ENCODE measurements at regions not wholly inside any gene's neighbourhood (a gene's known extent, or its start where the extent isn't known, plus 50 kb on each side); places are given as distances from the start of the nearest gene placed in this dataset.
"Not testable (repeated sequence)": the region's sequence is repeated elsewhere in the genome, so short reads cannot be mapped to it uniquely, and the experiment has no call there.

DNA sequence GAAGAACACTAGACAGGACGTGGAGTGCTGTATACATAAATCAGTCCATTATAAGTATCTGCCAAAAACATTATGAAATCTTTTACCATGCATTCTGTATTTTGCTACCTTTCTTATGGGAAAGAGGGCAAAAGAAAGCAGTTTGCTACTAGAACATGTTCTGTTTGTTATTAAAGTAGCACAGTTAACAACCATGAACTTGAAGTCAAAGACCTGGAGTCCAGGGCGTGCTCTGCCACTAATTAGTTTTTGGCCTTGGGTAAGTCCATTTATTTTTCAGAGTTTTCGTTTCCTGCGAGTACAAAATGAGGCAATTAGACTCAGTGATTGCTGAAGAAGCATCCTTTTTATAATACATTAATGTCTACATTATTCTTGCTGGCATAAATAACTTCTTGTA, 143.3 kb upstream of the AGTR1 start:
- intact Hi-C loops (cut with micrococcal nuclease): no loop called here
- no peaks in the 10 kb centered on the region for H3K36me3 Mint-ChIP-seq (ENCODE audit: low read depth)
- no peak overlapping the region for H3K27ac Mint-ChIP-seq

DNA sequence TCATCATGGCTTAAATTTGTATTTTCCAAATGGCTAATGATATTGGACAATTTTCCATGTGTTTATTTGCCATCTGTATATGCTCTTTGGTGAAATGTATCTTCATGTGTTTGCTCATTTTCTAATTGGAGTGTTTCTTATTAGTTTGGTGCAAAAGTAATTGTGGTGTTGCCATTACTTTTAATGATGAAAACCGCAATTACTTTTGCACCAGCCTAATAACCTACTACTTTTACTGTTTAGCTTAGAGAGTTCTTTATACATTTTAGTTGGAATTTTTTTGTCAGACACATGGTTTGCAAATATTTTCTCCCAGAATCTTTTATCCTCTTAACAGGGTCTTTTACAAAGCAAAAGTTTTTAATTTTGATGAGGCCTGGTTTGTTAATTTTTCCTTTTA, 141.0 kb upstream of the AGTR1 start:
- no peak for DNase-seq (ENCODE audit: low spot score)
- Mint-ChIP-seq H3K9me3 (peaks cover 18% of the 10 kb centered on the region), H3K4me3 (ENCODE audit: low read depth) (no peak overlapping the region), H3K36me3 (ENCODE audit: low read depth) (no peaks in the 10 kb centered on the region), H3K4me1 (ENCODE audit: low read depth) (no peaks in the 10 kb centered on the region), H3K27me3 (ENCODE audit: low read depth) (no peaks in the 10 kb centered on the region), H3K27ac (no peak overlapping the region)
- intact Hi-C loops (cut with micrococcal nuclease): no loop called here

More for the DNA sequence above, 143.3 kb upstream of the AGTR1 start:
- no peaks in the 10 kb centered on the region for H3K4me1 Mint-ChIP-seq (ENCODE audit: low read depth)
- H3K27me3 Mint-ChIP-seq (ENCODE audit: low read depth): no peaks in the 10 kb centered on the region
- H3K4me3 Mint-ChIP-seq (ENCODE audit: low read depth): no peak overlapping the region
- no peak for DNase-seq (ENCODE audit: low spot score)
- peaks cover 13% of the 10 kb centered on the region for H3K9me3 Mint-ChIP-seq

DNA sequence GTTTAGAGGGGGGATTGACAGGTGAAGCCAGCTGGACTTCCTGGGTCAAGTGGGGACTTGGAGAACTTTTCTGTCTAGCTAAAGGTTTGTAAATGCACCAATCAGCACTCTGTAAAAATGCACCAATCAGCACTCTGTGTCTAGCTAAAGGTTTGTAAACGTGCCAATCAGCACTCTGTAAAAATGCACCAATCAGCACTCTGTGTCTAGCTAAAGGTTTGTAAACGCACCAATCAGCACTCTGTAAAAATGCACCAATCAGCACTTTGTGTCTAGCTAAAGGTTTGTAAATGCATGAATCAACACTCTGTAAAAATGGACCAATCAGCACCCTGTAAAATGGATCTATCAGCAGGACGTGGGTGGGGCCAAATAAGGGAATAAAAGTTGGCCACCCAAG, 120.1 kb upstream of the AGTR1 start:
- intact Hi-C loops (cut with micrococcal nuclease); DNase-seq (ENCODE audit: low spot score); H3K9me3 Mint-ChIP-seq: not testable (repeated sequence)

DNA sequence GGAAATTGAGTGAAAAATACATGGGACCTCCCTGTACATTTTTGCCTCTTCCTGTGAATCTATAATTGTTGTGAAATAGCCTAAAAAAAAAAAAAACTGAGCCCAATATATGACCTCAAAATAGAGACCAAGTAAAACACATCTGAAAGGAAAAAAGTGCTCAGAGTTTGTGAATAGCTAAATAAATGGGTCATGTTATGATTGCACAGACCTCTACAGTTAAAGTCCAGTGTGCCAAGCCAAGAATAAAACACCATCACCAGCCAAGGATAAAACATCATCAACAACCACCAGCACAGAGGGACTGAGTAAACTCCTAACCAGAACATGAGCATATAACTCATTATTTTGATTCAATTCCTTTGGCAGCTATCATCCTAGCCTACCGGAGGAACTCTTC, 115.6 kb upstream of the AGTR1 start:
- H3K4me3 Mint-ChIP-seq (ENCODE audit: low read depth): no peak overlapping the region
- DNase-seq (ENCODE audit: low spot score): no peak
- no peaks in the 10 kb centered on the region for H3K36me3 Mint-ChIP-seq (ENCODE audit: low read depth)
- no peaks in the 10 kb centered on the region for H3K27me3 Mint-ChIP-seq (ENCODE audit: low read depth)
- intact Hi-C loops (cut with micrococcal nuclease): no loop called here
- H3K9me3 Mint-ChIP-seq: peaks cover 4% of the 10 kb centered on the region
- H3K4me1 Mint-ChIP-seq (ENCODE audit: low read depth): no peaks in the 10 kb centered on the region
- no peak overlapping the region for H3K27ac Mint-ChIP-seq

More for the DNA sequence above, 120.1 kb upstream of the AGTR1 start:
- not testable (repeated sequence) for H3K4me1 Mint-ChIP-seq (ENCODE audit: low read depth); H3K27me3 Mint-ChIP-seq (ENCODE audit: low read depth); H3K36me3 Mint-ChIP-seq (ENCODE audit: low read depth); H3K27ac Mint-ChIP-seq; H3K4me3 Mint-ChIP-seq (ENCODE audit: low read depth)

DNA sequence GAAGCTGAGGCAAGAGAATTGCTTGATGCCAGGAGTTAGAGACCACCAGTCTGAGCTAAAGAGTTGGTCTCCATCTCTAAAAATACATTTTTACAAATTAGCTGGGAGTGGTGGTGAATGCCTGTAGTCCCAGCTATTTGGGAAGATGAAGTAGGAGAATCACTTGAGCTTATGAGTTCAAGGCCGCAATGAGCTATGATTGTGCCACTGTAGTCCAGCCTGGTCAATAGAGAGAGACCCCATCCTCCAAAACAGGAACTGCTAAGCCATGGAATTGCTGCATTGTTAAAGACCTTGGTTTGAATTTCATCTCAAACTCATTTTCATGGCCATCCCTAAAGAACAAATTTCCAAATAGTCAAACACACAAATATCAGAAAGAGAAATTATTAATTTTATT, 113.9 kb upstream of the AGTR1 start:
- Mint-ChIP-seq H3K27me3 (ENCODE audit: low read depth) (no peaks in the 10 kb centered on the region), H3K4me3 (ENCODE audit: low read depth) (no peak overlapping the region), H3K36me3 (ENCODE audit: low read depth) (no peaks in the 10 kb centered on the region), H3K27ac (no peak overlapping the region), H3K4me1 (ENCODE audit: low read depth) (no peaks in the 10 kb centered on the region), H3K9me3 (peaks cover 4% of the 10 kb centered on the region)
- no peak for DNase-seq (ENCODE audit: low spot score)
- intact Hi-C loops (cut with micrococcal nuclease): no loop called here

DNA sequence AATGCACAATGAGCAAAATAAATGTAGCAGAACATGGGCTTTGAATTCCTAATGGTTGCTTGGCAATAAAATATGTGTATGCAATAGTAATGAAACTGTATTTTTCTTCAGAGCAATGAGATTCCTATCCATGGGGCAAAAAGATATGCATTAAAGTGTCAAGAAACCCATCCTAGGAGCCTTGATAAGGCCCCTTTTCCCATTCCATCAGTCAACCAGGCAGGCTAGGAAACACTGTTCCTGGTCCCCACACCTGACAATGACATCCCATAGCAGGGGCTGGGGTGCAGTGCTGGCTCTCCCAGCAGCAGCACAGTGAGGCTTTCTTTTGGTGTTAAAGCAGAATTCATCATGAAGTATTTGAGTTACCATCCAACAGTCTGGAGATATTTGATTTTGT, 113.3 kb upstream of the AGTR1 start:
- intact Hi-C loops (cut with micrococcal nuclease): no loop called here
- H3K4me1 Mint-ChIP-seq (ENCODE audit: low read depth): no peaks in the 10 kb centered on the region
- H3K36me3 Mint-ChIP-seq (ENCODE audit: low read depth): no peaks in the 10 kb centered on the region
- H3K4me3 Mint-ChIP-seq (ENCODE audit: low read depth): no peak overlapping the region
- DNase-seq (ENCODE audit: low spot score): no peak
- no peaks in the 10 kb centered on the region for H3K27me3 Mint-ChIP-seq (ENCODE audit: low read depth)
- no peak overlapping the region for H3K27ac Mint-ChIP-seq
- H3K9me3 Mint-ChIP-seq: peaks cover 4% of the 10 kb centered on the region

DNA sequence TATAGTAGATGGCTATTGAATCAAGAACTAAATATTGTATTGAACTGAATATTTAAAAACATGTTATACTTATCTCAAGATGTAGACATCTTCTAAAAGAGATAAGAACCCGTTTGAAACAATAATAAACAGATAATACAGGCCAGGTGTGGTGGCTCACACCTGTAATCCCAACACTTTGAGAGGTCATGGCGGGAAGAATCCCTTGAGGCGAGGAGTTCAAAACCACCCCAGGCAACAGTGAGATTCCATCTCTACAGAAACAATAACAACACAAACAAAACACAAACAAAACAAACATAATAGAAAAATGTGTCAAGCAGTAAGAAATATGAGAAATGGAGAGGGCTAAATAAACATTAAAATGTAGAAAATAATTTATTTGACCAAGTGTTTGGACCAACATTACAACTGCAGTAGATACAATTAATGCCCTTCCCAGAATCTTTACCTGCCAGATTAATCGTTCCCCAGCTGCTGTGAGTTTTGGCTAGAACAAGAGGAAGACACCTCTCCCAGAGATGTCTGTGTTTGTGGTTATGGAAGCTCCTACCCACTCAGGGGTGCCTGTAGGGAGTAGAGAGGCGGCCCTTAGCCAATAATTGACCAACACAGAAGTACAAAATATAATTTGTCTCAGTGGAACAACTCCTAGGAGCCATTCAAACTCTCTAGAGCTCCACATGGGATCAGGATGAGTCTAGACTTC, 111.9 kb upstream of the AGTR1 start:
- Mint-ChIP-seq H3K9me3 (peaks cover 4% of the 10 kb centered on the region), H3K27me3 (ENCODE audit: low read depth) (no peaks in the 10 kb centered on the region), H3K36me3 (ENCODE audit: low read depth) (no peaks in the 10 kb centered on the region), H3K4me3 (ENCODE audit: low read depth) (no peak overlapping the region), H3K4me1 (ENCODE audit: low read depth) (no peaks in the 10 kb centered on the region), H3K27ac (no peak overlapping the region)
- intact Hi-C loops (cut with micrococcal nuclease): no loop called here
- no peak for DNase-seq (ENCODE audit: low spot score)

DNA sequence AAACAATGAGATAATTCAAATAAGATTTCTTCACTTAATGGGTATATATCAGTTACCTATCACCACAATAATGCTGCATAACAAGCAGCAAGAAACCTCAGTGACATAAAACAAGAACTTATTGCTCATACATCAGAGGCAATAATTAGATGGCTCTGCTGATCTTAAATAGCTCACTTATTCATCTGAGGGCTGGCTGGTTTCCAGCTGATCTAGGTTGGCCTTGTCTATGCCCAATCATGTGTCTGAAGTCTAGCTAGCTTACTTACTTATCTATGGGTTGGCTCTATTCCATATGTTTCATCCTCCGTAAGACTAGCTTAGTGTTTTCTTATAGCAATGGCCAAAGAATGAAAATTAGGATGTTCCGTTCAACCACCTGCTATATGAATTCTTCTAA, 109.4 kb upstream of the AGTR1 start:
- H3K9me3 Mint-ChIP-seq: peaks cover 4% of the 10 kb centered on the region
- DNase-seq (ENCODE audit: low spot score): no peak
- H3K27ac Mint-ChIP-seq: no peak overlapping the region
- intact Hi-C loops (cut with micrococcal nuclease): no loop called here
- no peaks in the 10 kb centered on the region for H3K27me3 Mint-ChIP-seq (ENCODE audit: low read depth)
- no peaks in the 10 kb centered on the region for H3K4me1 Mint-ChIP-seq (ENCODE audit: low read depth)
- H3K4me3 Mint-ChIP-seq (ENCODE audit: low read depth): no peak overlapping the region
- no peaks in the 10 kb centered on the region for H3K36me3 Mint-ChIP-seq (ENCODE audit: low read depth)

DNA sequence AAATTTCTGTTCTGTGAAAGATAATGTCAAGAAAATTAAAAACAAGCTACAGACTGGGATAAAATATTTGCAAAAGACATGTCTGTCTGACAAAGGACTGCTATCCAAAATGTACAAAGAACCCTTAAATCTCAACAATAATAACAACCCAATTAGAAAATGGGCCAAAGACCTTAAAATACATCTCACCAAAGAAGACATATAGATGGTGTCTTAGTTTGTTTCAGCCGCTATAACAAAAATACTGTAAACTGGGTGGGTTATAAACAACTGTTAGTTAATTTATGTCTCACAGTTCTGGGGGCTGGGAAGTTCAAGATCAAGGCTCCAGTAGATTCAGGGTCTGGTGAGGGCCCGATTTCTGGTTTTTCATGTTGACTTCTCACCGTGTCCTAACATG, 106.2 kb upstream of the AGTR1 start:
- Mint-ChIP-seq H3K4me3 (ENCODE audit: low read depth) (no peak overlapping the region), H3K9me3 (peaks cover 1% of the 10 kb centered on the region), H3K27me3 (ENCODE audit: low read depth) (no peaks in the 10 kb centered on the region), H3K27ac (no peak overlapping the region), H3K36me3 (ENCODE audit: low read depth) (no peaks in the 10 kb centered on the region), H3K4me1 (ENCODE audit: low read depth) (no peaks in the 10 kb centered on the region)
- DNase-seq (ENCODE audit: low spot score): no peak
- intact Hi-C loops (cut with micrococcal nuclease): no loop called here

DNA sequence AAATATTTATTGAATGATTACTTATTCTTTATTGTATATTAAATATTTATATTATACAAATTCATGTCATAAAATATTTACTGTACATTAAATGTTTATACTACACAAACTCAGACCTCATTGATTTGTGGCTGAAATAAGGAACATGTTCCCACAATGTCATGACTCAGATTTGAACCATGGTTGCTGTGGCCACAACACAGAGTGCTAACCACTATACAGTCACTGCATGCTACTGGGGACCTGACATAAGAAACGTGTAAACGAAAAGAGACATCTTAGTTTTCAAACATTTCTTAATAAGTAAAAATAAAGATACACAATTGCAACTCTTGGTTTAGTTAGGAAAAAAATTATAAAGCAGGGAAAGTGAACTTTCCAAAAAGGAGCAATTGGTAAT, 99.1 kb upstream of the AGTR1 start:
- H3K4me3 Mint-ChIP-seq (ENCODE audit: low read depth): no peak overlapping the region
- no peaks in the 10 kb centered on the region for H3K27me3 Mint-ChIP-seq (ENCODE audit: low read depth)
- DNase-seq (ENCODE audit: low spot score): no peak
- H3K9me3 Mint-ChIP-seq: no peaks in the 10 kb centered on the region
- intact Hi-C loops (cut with micrococcal nuclease): no loop called here
- no peak overlapping the region for H3K27ac Mint-ChIP-seq
- H3K4me1 Mint-ChIP-seq (ENCODE audit: low read depth): no peaks in the 10 kb centered on the region
- no peaks in the 10 kb centered on the region for H3K36me3 Mint-ChIP-seq (ENCODE audit: low read depth)

DNA sequence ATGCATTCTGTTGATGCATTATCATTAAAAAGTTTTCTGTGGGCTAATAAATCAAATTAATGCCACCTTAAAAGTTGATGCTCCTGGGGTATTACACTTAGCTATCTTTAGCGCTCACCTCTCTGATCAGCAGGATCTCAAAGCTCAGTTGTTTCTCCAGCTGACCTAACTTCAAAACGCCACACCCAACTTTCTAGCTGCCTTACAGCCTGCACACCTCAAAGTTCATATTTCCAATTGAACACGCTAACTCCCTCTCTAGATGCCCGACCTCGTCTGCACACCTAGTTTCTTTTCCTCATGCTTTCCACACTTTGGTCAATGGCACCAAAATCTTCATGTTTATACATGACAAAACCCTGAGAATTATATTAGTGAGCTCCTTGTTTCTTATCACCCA, 98.2 kb upstream of the AGTR1 start:
- Mint-ChIP-seq H3K27me3 (ENCODE audit: low read depth) (no peaks in the 10 kb centered on the region), H3K4me1 (ENCODE audit: low read depth) (no peaks in the 10 kb centered on the region), H3K27ac (no peak overlapping the region), H3K9me3 (no peaks in the 10 kb centered on the region), H3K4me3 (ENCODE audit: low read depth) (no peak overlapping the region), H3K36me3 (ENCODE audit: low read depth) (no peaks in the 10 kb centered on the region)
- DNase-seq (ENCODE audit: low spot score): no peak
- intact Hi-C loops (cut with micrococcal nuclease): no loop called here

DNA sequence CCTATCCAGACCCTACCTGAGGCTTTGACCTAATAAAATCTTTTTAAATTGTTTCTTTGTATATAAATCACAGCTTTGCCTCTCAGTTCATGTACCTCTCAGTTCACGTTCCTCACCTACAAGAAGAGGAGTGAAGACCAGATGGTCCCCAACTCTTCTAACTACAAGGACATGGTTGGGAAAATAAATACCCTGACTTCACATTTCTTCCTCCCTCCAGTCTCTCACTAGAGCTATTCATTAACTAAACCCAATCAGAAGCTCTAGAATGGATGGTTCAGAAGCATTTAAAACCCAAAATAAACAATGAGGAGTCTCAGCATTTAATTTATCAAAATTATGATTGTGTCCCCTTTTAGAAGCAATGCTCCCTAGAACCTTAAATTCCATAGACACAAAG, 97.3 kb upstream of the AGTR1 start:
- H3K27me3 Mint-ChIP-seq (ENCODE audit: low read depth): no peaks in the 10 kb centered on the region
- H3K4me3 Mint-ChIP-seq (ENCODE audit: low read depth): no peak overlapping the region
- H3K36me3 Mint-ChIP-seq (ENCODE audit: low read depth): no peaks in the 10 kb centered on the region
- H3K27ac Mint-ChIP-seq: no peak overlapping the region
- intact Hi-C loops (cut with micrococcal nuclease): no loop called here
- DNase-seq (ENCODE audit: low spot score): no peak
- H3K9me3 Mint-ChIP-seq: no peaks in the 10 kb centered on the region
- no peaks in the 10 kb centered on the region for H3K4me1 Mint-ChIP-seq (ENCODE audit: low read depth)

DNA sequence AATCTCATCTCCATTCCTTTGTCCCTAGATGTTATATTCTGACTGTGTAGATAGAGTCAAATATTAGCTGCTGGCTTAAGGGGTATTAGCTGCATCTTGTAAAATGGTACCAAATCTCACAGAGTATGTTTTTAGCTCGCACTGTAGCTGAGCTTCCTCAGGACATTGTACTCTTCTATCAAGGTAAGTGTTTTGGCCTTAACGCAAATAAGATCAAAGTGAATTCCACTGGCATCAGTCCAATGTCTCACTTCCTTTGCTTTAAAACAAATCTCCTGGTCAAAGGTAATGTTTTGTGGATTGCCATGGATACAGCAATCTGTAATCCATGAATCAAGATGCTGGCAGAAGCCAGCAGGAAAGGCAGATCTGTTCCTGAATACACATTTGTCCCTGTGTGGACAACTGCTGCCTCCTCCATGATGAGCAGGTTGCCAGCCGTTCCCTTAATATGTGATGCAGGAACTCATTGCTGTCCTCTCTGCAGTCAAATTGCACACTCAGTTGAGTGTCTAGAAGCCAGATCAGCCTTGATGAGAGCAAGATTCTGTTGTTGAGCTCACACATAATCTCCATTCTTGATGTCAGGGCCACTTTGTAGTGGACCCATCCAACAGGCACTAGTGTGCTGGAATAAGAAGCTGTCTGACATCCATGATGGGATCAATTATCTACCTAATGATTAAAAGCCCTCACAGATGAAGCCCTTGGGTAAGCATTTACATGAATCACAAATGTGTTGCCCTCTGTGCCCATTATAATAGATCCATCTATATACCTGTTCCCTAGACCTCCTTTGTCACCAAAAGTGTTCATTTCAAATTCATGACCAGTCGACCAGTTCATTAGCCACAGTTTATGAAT, 96.6 kb upstream of the AGTR1 start:
- Mint-ChIP-seq H3K36me3 (ENCODE audit: low read depth) (no peaks in the 10 kb centered on the region), H3K27ac (no peak overlapping the region), H3K27me3 (ENCODE audit: low read depth) (no peaks in the 10 kb centered on the region), H3K4me1 (ENCODE audit: low read depth) (no peaks in the 10 kb centered on the region), H3K4me3 (ENCODE audit: low read depth) (no peak overlapping the region), H3K9me3 (no peaks in the 10 kb centered on the region)
- no peak for DNase-seq (ENCODE audit: low spot score)
- intact Hi-C loops (cut with micrococcal nuclease): no loop called here

Measured in activated T-helper 2 cell treated with anti-CD3 and anti-CD28 coated beads, Interferon-gamma antibody, Interleukin-2, Interleukin-4, amounts not matched to agents 10 μg/mL and 5 μg/mL and 100 μg/mL, durations not matched to agents 14 hours and 24 hours and 36 hours (primary cell).